A673 (cell line): ENCODE measurements at regions not wholly inside any gene's neighbourhood (a gene's known extent, or its start where the extent isn't known, plus 50 kb on each side); places are given as distances from the start of the nearest gene placed in this dataset.

Experiments used
- BruUV-seq: library from RNA; stranded (reverse); fragments of 400-500 nt; replicated peaks from 2 replicates; lab custom pipeline; 2021; lab: Mats Ljungman, UMichigan
- CTCF ChIA-PET: fragments of 300-600 bp; sonication (Branson Sonifier 250); formaldehyde crosslinking; loops from one replicate; lab custom pipeline; 2022; ENCODE audit warnings: antibody characterized with exemption; lab: Charles Lee
- POLR2A ChIA-PET: fragments of 300-600 bp; sonication (Branson Sonifier 250); formaldehyde crosslinking; loops from one replicate; lab custom pipeline; 2022; ENCODE audit warnings: antibody characterized with exemption; ENCODE audit not compliant: low non-redundant PET; lab: Charles Lee
- DNase-seq: peaks from one replicate; pipeline ENCODE4 v3.0.0-alpha.2; 2015; ENCODE audit warnings: low spot score
- H3K27ac ChIP-seq: fragments of 200-600 bp; sonication (generic); 2 replicates; pipeline ENCODE4 v1.5.1; 2016; ENCODE audit warnings: mixed run types, low read depth, mild to moderate bottlenecking, mixed read lengths, antibody characterized with exemption, low read length; ENCODE audit not compliant: poor library complexity, severe bottlenecking
- H3K27me3 ChIP-seq: fragments of 200-600 bp; sonication (generic); replicated peaks from 2 replicates; pipeline ENCODE4 v1.6.1; 2017; ENCODE audit warnings: mixed run types, low read depth, mild to moderate bottlenecking, mixed read lengths, antibody characterized with exemption, low read length; ENCODE audit not compliant: insufficient read depth, poor library complexity
- H3K36me3 ChIP-seq: fragments of 200-600 bp; sonication (generic); 2 replicates; pipeline ENCODE4 v1.6.1; 2016; ENCODE audit warnings: mixed run types, mild to moderate bottlenecking, mixed read lengths, antibody characterized with exemption, low read length; ENCODE audit not compliant: insufficient read depth, poor library complexity, severe bottlenecking
- H3K4me1 ChIP-seq: fragments of 200-600 bp; sonication (generic); 2 replicates; pipeline ENCODE4 v1.6.1; 2017; ENCODE audit warnings: mixed run types, mild to moderate bottlenecking, mixed read lengths, antibody characterized with exemption, low read length; ENCODE audit not compliant: insufficient read depth, poor library complexity, severe bottlenecking
- H3K4me3 ChIP-seq: fragments of 200-600 bp; sonication (generic); 2 replicates; pipeline ENCODE4 v1.5.1; 2016; ENCODE audit warnings: low read depth, mixed run types, mild to moderate bottlenecking, mixed read lengths, low read length; ENCODE audit not compliant: poor library complexity, severe bottlenecking
- H3K9me3 ChIP-seq: fragments of 200-600 bp; sonication (generic); 2 replicates; pipeline ENCODE4 v1.6.1; 2016; ENCODE audit warnings: mixed run types, low read depth, mild to moderate bottlenecking, mixed read lengths, antibody characterized with exemption, low read length; ENCODE audit not compliant: poor library complexity, severe bottlenecking
- CTCF ChIP-seq: fragments of 300-800, 200-600 bp; sonication (generic); conservative IDR thresholded peaks from 2 replicates; pipeline ENCODE4 v1.5.1; 2017; ENCODE audit warnings: low read depth, mild to moderate bottlenecking, antibody characterized with exemption, low read length, moderate library complexity, mixed read lengths
- EZH2 ChIP-seq: fragments of 200-600 bp; sonication (generic); IDR thresholded peaks from 2 replicates; pipeline ENCODE4 v1.6.1; 2017; ENCODE audit warnings: borderline replicate concordance, low read depth, mild to moderate bottlenecking, mixed read lengths, antibody characterized with exemption, low read length; ENCODE audit not compliant: poor library complexity, severe bottlenecking
- intact Hi-C: fragments of 100-400 bp; cut with micrococcal nuclease; formaldehyde crosslinking; loops from one replicate; pipeline ENCODE4 v1.10.0; 2022; ENCODE audit not compliant: unreplicated experiment

DNA sequence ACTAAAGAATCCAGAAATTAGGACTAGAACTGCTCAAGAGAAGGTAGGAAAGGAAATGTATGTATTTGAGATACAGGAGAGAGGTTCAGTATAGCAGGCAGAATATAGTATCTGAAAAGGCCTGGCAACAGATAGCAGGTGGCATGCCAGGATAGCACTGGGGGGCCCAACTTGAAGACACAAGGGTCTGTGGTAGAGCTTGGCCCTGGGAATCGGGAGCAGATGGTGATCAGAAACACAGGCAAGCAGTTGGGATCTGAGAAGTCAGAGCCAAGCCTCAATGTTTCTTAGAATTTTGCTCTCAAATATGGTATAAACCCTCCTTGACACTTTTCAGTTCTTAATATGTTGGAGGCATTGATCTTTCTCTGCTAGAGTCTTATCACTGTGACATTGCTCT is 499.8 kb upstream of the CD180 start:
- CTCF ChIA-PET = no interaction called here
- Histone ChIP-seq H3K4me3 (no peak overlapping the region), H3K4me1 (no peaks in the 10 kb centered on the region), H3K27ac (no peak overlapping the region), H3K36me3 (no peaks in the 10 kb centered on the region), H3K9me3 (no peaks in the 10 kb centered on the region), H3K27me3 (no peaks in the 10 kb centered on the region)
- intact Hi-C loops = no loop called here
- no peak for TF ChIP-seq EZH2
- no peak for TF ChIP-seq CTCF
- BruUV-seq = no TSS peak
- POLR2A ChIA-PET = no interaction called here
- no peak for DNase-seq

DNA sequence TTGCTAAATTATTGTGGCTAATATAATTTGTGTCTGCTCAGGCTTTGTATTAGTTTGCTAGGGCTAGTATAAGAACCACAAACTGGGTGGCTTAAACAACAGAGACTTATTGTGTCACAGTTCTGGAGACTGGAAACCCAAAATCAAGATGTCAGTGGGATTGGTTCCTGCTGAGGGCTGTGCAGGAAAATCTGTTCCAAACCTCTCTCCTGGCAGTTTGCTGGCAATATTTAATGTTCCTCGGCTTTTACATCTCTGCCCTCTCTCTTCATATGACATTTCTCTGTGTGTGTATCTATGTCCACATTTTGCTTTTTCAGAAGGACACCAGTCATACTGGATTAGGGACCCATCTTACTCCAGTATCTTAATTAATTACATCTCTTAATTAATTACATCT is 498.8 kb upstream of the CD180 start:
- no peak overlapping the region for H3K27ac ChIP-seq
- no peaks in the 10 kb centered on the region for H3K27me3 ChIP-seq
- no peak for TF ChIP-seq EZH2
- H3K36me3 ChIP-seq = no peaks in the 10 kb centered on the region
- CTCF ChIA-PET = no interaction called here
- DNase-seq = no peak
- no peaks in the 10 kb centered on the region for H3K9me3 ChIP-seq
- BruUV-seq = no TSS peak
- no peak overlapping the region for H3K4me3 ChIP-seq
- POLR2A ChIA-PET = no interaction called here
- H3K4me1 ChIP-seq = no peaks in the 10 kb centered on the region
- intact Hi-C loops = no loop called here

DNA sequence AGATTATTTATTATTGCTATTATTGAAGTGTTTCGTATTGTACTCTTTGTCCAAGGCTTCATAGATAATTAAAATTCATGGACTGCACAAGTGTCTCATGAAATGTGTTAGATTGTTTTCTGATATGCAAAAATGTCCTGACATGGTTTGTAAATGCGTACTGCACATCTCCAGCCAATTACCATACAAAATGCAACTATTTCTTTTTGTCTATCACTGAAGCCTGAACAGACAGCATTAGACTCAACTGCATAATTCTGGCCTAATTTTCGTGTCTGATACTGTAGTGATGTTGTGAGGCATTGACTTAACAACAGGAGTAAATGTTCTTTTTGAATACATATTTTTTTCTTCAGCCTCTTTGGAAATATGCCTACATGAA is 498.2 kb upstream of the CD180 start:
- Histone ChIP-seq H3K27ac (no peak overlapping the region), H3K4me3 (no peak overlapping the region), H3K36me3 (no peaks in the 10 kb centered on the region), H3K4me1 (no peaks in the 10 kb centered on the region), H3K27me3 (no peaks in the 10 kb centered on the region), H3K9me3 (no peaks in the 10 kb centered on the region)
- CTCF ChIA-PET = no interaction called here
- DNase-seq = no peak
- intact Hi-C loops = no loop called here
- POLR2A ChIA-PET = no interaction called here
- no TSS peak for BruUV-seq
- TF ChIP-seq CTCF (no peak), EZH2 (no peak)

- no peaks in the 10 kb centered on the region for H3K4me1 ChIP-seq
- BruUV-seq = no TSS peak
- no peaks in the 10 kb centered on the region for H3K27me3 ChIP-seq
- TF ChIP-seq EZH2 = no peak
- TF ChIP-seq CTCF = no peak
- no peaks in the 10 kb centered on the region for H3K9me3 ChIP-seq
- ChIA-PET CTCF (no interaction called here), POLR2A (no interaction called here)
- H3K27ac ChIP-seq = no peak overlapping the region
- intact Hi-C loops = no loop called here
- no peaks in the 10 kb centered on the region for H3K36me3 ChIP-seq
- H3K4me3 ChIP-seq = no peak overlapping the region
- no peak for DNase-seq
Measured at GRCh38 chr5:67693956-67694809, 497.6 kb upstream of the CD180 start.
